ENCODE measurements at regions not wholly inside any gene's neighbourhood (a gene's known extent, or its start where the extent isn't known, plus 50 kb on each side); places are given as distances from the start of the nearest gene placed in this dataset.

- TF ChIP-seq CTCF (IDR thresholded peaks at IDR 0.05), result no peak
- TF ChIP-seq POLR2AphosphoS5 (IDR thresholded peaks at IDR 0.05), result no peak
- TF ChIP-seq POLR2A (IDR thresholded peaks at IDR 0.05), result no peak
- TF ChIP-seq EP300 (IDR thresholded peaks at IDR 0.05; ENCODE audit: low read depth), result no peak
Observed at GRCh38 chrX:716136-716535, 85.5 kb downstream of the SHOX start.
